Kasumi-1 (cell line): ENCODE measurements at regions not wholly inside any gene's neighbourhood (a gene's known extent, or its start where the extent isn't known, plus 50 kb on each side); places are given as distances from the start of the nearest gene placed in this dataset.

Source experiments
- DNase-seq, 2 experiments: peaks; one replicate each; lab custom pipeline; 2025; lab: John Stamatoyannopoulos, UW

DNA sequence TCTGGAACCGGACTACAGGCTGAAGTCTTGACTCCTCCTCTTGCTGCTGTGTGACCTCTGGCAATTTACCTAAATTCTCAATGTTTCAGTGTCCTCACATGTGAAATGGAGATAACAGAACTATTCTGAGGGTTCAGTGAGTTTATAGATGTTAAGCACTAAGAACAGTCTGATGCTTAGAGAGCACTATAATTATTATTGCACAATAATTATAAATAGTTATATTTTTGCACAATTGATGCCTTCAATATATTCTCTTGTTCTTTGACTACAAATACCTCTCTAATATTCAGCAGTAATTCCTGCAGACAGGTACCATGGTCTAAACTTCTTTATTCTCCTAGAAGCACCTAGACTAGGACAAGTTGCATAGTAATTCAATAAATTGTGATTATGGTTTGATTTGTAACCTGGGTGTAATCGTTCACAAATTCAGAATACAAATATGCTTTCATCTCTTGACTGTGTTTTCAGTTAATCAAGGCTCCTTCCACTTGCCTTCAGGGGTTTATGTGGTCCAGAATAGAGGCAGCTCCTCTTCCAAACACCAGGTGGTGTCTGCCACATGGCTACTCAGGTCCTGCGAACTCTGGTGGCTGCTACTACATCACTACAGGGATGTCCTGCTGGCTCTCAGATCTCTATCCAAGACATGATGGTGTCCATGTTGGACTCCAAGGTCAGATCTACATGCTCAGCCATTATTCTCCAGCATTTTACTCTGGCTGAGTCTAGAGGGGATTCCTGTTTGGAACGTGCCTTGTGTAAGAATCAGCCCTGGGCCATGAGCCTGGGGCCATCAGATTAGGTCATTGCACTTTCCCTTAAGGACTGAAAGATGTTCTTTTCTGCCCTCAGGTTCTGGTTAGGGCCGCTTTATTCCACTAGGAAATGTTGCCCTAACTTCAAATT is 103.4 kb downstream of the QRFPR start:
- DNase-seq: peak in 1 of 2 experiments; percentile 13

DNA sequence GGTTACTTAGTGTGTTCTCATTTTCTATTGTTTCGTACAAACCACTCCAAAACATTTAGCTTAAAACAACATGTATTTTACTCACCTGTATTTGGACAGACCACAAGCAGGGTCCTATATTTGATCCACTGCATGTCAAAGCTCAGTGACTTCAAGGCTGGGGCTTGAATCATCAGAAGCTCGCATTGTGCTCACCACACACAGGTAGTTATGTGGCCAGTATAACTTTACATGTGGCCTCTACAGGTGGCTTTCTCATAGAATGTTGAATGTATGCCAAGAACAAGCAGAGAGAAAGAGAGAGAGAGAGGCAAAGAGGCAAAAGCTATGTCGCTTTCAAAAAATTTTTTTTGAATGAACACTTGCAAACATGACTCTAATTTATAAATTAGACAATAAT is 107.6 kb downstream of the QRFPR start:
- DNase-seq: no peak

- DNase-seq: no peak
Observed at GRCh38 chr4:121272526-121272925, 108.3 kb downstream of the QRFPR start.

DNA sequence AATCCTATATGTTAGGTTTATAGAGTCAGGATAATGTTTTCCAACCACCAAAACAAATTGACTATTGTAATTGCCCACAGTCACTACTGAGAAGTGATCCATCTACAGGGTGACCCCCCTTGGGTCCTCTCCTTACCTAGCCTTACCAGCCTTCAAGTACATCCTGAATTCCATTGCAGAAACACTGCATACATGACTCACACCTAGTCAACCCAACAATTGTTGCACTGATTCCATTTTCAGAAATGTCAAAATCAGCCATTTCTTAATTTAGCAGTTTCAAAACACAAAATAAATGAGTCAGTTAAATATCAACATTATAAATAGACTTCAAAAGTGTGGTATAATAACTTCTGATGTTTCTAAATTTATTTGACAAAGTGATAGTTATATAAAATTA is 106.3 kb upstream of the TNIP3 start:
- no peak for DNase-seq

GRCh38 chr4:121269001-121269400 is 104.9 kb upstream of the TNIP3 start:
- no peak for DNase-seq

GRCh38 chr4:121266982-121267381 is 102.9 kb upstream of the TNIP3 start:
- no peak for DNase-seq

DNA sequence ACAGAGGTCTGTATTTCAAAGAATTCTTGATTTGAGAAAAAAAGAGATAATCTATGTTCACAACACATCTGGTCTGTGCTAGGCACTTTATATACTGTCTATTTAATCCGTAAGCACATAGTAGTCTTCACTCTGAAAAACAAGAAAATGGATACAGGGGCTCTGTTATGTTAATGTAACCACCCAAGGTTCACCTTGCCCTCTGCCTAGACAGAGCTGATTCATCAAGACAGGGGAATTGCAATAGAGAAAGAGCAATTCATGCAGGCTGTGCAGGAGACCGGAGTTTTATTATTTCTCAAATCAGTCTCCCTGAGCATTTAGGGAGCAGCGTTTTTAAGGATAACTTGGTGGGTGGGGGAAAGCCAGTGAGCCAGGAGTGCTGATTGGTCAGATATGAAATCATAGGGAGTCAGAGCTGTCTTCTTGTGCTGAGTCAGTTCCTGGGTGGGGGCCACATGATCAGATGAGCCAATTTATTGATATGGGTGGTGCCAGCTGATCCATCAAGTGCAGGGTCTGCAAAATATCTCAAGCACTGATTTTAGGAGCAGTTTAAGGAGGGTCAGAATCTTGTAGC is 92.9 kb upstream of the TNIP3 start:
- no peak for DNase-seq

- DNase-seq: peak; percentile 85 to 94
Observed at GRCh38 chr4:121255986-121256750, 92.0 kb upstream of the TNIP3 start.

DNA sequence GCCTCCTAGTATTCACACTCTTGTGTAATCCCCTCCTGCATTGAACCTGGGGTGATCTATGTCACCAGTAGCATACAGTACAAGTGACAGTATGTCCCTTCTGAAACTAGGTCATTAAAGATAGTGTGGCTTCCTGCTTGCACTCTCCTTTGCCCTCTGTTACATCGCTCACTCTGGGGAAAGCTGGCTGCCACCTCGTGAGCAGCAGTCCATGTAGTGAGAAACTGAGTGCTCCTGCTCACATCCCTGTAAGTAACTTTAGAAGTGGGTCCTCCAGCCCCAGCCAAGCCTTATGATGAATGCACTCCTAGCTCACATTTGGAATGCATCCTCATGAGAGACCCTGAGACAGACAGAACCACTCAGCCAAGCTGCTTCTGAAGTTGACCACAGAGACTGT is 89.8 kb upstream of the TNIP3 start:
- no peak for DNase-seq

DNA sequence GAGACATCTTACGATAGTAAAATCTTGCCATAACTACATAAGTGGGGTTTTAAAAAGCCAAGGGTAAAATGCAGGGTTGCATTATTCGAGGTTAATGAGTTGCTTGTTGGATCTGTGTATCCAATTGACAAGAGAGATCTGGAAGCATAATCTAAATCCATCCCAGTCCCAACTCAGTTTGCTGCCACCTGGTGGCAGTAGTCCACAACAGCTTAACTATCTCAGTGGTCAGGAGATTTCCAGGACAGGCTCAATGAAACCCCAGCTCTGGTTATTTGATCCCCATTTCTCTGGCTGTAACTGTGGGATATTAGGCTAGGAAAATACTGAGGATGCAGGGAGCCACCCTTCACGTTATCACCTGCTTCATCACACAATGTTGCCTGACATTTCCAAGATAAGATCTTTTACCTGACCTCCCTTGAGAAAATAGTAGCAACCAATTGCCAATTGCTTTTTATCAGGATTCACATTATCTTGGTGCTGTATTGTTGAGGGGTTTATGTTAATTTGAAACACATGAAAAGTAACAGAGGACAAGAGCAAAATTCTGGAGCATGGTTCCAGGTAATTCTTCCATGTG is 88.2 kb upstream of the TNIP3 start:
- DNase-seq: peak; percentile 52 to 72

DNA sequence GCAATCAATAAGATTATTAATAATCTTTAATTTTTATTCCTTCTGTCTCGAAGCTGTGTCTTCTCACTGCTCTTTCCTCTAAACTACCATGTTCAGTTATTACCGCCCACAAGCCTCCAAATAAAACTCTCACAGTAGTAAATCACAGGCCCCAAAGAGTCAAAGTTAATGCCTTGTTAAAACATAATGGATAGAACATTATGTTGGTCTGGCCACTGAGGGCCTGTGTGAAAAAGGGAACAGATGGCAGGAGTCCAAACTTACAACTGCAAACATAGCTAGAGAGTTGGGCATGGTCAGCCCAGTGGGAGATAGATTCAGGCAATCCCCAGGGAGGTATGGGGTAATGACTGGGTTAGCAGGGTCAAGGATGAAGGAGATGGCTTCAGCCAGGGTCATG is 84.6 kb upstream of the TNIP3 start:
- no peak for DNase-seq

DNA sequence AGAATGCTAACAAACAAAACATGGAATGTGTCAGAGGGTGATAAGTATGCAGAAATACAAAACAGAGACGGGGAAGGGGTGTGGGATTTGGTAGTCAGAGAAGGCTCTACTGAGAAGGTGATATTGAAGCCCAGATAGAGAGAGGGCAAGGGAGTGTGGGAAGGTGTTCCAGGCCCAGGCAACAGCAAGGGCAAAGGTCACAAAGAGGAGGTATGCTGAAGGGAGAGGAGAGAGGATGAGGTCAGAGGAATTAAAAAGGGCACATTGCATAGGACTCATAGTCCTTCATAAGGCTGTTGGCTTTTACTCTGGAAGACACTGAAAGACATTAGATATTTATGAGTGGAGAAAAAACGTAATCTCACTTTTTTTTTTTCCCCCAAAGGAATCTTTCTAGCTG is 82.6 kb upstream of the TNIP3 start:
- DNase-seq: no peak

DNA sequence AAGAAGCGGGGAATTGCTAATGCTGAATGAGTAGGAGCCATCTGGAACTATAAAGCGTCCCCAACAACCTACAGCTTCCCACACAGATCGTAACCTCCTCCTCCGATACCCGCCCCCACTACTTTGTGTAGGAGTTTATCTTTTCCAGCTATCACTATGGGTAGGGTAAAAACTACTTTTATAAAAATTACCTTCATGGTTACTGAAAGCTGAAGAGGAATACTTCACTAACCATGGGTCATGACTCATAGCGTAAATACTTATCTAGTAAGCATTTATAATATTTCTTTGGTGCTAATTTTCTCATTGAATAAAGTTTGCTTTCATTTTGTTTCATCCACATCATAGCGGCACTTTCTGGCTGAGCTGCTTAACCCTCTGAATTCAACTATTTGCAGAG is 79.4 kb upstream of the TNIP3 start:
- DNase-seq: no peak

DNA sequence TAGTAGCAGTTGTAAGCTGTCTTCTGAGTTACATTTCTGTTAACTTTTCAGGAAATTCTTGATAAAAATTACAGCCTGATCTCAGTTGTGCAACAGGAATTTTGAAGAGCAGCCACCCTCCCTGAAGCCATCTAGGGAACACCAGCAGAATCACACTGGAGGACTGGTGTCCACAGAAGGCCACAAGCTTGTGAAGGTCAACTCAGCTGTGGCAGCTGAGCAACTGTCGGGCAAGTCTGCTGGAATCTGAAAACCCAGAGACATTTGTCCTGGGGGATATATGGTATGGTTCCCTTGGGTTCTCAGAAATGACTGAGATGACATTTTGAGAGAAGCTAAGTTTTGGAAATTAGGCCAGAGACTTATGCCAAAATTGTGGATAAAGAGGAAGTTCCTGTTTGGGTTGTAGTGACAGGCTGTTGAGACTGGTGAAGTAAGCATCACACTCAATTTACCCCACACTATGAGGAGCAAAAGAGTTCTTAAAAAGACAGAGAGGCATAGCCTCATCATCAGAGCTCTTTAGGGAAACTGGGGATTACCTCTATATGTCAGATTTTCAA is 78.1 kb upstream of the TNIP3 start:
- DNase-seq: peak; percentile 42 to 54

DNA sequence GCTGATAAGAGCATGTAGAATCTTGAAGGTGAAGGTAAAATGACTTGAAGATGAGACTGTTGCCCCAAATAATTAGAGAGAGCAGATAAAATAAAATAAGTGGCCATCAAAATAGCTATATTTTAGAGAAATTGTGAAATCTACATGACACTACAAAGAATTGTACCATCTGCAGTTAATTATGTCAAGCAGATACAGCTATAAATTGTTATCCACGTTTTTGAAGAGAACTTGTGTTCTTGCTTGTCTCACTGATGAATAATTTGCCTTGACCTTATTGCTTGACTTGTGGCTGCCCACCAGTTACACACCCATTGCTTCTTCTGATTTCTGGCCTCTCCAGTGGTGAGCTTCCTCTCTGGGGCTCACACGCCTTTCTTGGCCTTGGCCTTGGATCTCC is 75.8 kb upstream of the TNIP3 start:
- DNase-seq: no peak

- no peak for DNase-seq
Observed at GRCh38 chr4:121238461-121238860, 74.3 kb upstream of the TNIP3 start.

GRCh38 chr4:121237069-121237399 is 72.9 kb upstream of the TNIP3 start:
- DNase-seq: no peak

DNA sequence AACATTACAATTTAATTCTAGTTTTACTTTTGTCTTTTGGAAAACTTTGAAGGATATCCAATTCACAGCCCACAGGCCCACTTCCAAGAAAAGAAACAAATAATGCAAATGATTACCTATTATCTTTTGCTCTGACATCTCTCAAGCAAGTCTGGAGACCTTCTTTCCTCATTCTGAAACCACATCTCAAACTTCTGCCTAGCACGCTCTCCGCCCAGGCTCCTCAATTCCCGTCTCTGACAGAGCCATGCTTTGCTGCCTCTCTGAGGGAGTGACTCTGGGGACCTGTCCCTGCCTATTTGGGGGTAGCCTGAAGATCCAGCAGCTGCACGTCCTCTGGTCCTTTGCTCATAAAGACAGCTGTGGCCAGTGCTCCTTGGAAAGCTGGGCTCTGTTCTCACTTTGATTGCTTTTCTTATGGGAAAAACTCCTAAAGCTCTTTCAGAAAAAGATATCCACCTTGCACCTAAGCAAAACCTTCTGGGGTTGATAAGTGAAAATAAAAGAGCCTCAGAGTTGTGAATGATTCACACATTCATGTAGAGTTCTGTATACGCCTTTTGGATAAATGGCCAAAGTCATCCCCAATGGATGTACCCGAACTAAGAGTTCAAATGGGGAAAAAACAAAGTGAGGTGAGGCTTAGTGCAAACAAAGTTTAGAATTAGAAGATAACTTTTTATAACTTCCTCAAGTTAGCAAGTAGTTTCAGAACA is 72.4 kb upstream of the TNIP3 start:
- no peak for DNase-seq

GRCh38 chr4:121233982-121234381 is 69.9 kb upstream of the TNIP3 start:
- DNase-seq: no peak

- no peak for DNase-seq
Observed at GRCh38 chr4:121229993-121230392, 65.9 kb upstream of the TNIP3 start.

GRCh38 chr4:121228848-121229247 is 64.7 kb upstream of the TNIP3 start:
- DNase-seq: no peak

DNA sequence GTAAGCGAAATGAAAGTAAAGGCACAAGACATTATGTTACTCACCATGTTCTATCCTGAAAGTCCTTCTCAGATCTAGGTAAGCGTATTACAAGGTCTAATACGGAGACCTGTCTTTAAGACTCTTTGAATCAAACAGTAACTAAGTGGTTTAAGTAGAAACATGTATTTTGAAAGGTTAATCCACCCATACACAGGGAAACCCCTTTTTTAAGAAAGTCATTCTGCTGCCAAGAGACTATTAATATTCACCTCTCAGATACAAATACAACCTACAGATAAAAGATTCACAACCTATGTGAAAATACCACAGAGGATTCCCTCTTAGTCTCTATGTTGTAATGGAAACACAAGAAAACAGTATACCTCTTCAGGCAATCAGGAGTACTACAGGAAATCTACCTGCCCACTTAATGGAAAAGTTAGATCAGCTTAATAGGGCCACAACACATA is 63.2 kb upstream of the TNIP3 start:
- DNase-seq: peak in 1 of 2 experiments; percentile 16
